Renal cortex interstitium (tissue), 11 donors: ENCODE measurements at regions not wholly inside any gene's neighbourhood (a gene's known extent, or its start where the extent isn't known, plus 50 kb on each side); places are given as distances from the start of the nearest gene placed in this dataset.

ENCODE experiments used
- DNase-seq, 11 donors: peaks; one replicate each; pipeline ENCODE4 v3.0.0-alpha.2; 2013; ENCODE audit warnings: low read depth in 9 of 11, low spot score in 4 of 11; ENCODE audit errors: extremely low read depth in 1 of 11

DNA sequence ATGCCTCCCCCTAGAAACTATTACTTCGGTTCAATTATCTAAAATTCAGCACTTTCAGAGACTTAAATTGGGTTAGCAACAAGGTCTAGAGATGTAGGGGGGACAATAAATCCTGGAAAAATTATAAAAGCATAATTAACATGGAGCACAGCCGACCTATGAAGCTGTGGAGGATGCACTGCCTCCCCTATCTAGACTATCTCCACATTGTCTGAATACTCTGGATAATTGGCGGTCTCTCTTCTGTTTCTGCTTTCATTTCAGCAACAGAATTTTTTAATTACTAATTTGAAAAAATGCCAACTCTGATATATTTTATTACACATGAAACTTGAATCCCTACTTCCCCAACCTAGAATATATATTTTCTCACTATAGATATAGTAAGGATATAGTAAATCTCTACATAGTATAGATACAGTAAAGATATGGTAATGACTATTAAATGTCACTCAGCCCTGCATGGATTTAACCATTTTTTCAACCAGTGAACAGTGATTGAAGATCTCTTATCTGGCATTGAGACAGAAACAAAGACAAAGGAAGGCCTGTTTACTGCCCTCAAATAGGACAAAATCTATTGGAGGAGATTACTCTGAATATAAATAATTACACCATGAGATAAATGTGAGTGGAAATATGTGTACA lies 157.6 kb downstream of the BLID start:
- DNase-seq: no peak

DNA sequence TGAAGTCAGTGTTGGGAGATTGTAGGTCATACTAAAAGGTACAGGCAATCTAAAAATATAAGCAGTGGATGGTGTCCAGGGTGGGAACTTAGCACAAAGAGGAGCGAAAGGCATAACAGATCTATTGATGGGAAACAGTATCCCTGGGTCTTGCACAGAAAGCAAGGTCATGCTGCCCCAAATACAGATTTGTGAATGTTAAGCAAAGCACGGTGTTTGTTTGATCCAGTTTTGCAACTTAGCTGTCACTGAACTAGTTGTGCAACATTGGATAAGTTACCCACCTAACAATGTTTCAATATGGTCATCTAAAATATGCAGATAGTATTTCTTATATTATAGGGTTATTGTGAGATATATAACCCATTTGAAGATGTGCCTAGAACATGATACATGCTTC lies 162.9 kb downstream of the BLID start:
- DNase-seq: no peak

DNA sequence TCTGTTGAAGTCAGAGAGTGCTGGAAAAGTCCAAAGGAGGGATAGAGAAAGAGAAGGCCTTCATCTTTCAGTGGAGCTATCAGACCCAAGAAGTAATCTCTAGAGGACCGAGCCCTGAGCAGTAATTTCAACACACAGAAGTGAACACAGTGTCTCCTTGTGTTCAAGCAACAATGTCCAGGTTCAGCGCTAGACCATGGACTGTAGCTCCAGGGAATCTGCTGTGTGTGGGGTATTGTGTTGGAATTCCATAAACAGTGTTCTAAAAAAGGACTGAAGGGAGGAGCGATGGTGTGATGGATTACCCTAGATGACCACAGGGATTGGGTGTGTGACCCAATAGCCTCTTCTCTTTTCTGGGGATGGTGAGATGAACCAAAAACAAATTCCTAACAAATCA lies 165.9 kb downstream of the BLID start:
- DNase-seq: no peak

DNA sequence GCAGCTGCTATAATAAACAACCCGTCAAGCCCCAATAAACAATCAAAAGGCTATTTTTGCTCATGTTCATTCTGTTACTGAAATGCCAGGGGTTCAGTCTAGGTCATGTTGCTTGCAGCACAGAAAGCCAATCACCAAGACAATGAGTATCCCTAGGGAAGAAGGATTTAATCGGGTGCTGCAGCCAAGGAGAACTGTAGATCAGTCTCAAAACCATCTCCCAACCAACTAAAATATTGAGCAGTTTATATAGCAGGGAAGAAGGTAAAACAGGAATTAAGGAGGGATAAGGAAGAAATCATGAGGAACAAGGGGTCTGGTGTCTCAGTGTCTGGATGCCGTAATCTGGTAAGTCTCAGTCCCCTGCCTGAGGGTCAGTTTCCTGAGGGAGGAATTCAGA lies 169.5 kb downstream of the BLID start:
- no peak for DNase-seq

DNA sequence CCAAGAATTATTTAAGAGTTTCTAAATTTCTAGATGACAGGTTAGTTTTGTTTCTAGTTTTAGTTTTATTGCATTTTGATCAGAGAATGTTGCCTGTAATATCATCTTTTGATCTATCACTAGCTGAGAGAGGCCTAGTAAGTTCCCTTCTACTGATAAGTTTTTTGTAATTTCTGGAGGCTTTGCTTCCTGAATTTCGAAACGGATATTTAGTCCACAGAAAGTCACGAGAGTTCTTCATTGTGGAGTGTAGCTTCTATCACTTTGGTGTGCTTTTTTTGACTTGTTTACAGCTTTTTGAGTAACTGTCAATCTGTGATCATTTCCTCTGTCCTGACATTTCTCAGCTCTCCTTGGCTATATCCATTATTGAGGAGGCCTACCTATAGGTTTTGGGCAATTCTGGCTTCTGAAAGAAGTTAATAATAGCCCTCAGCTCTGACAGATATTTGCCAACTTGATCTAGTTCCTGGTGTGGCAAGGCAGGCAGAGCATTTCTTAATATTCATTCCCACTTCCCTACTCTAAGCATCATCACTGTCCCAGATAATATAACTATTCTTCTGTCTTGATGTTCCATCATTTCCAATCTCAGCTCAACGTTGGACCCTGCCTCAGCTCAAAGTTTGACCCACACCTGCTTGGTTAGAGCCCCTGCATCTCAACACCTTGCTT lies 171.3 kb downstream of the BLID start:
- DNase-seq: no peak

DNA sequence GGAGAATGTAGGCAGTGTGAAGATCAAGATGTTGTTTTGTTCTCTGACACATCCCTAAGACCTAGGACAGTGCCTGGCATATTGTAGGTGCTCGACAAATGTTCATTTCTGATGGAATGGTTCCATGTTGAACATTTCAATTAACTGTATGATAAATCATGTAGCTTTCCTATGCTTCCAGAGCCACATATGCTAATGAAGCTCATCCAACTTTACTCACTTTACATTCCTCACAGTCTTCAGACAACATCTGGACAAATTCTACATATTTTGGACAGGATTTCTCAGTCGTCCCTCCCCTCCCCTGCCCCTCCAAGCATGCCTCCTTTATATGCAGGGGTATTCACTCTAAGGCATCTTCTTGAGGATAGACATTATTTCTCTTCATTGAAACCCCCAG lies 177.9 kb downstream of the BLID start:
- DNase-seq: no peak

DNA sequence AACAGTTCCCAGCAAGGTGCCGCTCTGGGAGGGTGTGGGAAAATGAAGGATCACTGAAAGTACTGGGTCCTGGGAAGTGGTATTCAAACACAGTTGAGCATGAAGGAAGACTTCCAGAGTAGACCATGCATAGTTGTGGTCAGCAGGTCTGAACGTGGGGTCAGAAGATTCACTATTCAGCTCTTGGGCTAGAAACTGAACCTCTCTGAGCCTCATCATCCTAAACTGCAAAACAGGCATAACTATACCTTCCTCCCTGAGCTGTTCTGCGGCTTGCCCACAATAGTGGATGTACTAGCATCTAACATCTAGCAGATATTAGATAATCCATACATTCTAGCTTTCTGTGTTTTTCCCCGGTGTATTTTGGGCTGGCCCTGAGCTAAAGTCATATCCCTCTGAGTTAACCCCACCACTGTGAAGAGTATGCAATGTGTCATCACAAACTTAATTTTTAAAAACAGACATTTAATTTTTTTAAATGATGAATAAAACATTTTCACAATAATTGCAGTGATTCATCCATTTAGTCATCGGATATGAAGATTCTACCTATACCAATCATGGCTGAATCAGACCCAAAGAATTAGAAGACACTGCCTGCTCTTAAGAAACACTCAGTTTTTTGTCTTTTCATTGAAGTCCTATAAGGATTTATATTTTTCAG lies 179.1 kb downstream of the BLID start:
- DNase-seq: no peak

DNA sequence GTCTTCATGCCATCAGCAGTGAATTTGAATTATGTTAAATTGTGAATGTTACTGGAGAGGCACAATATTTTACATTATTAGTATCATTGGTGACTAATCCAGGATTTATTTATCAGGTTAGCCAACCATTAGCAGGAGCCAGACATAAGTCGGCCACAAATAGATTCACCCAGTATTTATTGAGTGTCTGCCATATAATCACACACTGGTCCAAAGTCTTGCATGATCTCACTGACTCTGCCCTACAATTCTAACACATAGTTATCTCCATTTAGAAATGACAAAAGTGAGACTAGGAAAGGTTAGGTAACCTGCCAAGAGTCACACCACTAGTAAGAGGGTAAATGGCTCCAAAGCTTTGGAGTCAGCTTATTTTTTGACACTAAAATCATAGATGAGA lies 179.6 kb downstream of the BLID start:
- DNase-seq: no peak

DNA sequence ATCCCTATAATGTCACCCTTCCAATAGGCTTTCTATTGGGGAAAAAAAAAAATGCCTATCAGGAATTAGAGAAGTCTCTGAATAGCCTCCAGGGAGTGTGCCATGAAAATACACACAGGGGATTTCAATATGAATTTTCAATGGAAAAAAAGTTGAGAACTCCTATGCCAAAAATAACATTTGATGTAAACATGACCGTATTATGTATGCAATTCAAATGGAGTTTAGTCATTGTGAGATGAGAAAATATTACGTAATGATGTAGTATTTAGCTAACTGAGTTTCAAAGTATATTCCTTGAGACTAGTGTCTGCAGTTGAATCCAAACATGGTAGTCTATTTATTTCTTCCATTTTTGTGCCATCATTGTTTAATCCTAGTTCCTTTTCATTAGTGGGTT lies 182.3 kb downstream of the BLID start:
- DNase-seq: no peak

DNA sequence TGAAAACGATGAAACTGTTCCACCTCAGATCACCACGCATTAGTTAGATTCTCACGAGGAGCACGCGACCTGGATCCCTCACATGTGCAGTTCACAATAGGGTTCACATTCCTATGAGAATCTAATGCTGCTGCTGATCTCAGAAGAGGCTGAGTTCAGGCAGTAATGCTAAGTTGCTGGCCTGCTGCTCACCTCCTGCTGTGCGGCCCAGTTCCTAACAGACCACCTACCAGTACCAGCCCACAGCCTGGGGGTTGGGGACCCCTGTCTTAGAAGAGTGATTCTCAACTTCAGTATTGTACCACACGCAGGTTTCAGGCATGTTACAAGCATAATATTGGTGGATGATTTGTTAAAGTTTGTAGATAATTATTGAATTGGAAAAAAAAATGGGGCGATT lies 182.7 kb downstream of the BLID start:
- DNase-seq: no peak

DNA sequence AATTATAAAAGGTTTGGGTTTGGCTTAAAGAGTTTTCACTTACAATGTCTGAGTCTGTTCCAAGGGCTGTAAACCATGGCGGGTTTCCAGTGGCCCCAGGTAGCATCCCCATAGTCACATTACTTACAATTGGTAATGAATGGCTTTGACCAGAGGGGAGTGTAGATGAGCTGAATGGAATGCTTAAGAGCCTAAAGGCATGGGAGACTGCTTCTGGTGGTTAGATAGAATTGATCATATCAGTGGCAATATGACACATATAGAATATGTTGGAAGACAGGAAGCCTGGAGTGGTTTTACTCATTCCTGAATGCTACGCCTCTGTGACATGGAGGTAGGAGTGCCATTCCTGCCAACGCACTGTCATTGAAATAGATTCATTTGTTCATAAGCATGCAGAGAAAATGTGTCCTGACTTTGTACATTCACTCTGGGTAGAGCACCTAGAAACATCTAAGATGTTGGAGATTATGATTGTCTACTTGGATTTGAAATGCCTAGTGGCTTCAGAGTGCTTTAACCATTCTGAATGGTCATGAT lies 183.3 kb downstream of the BLID start:
- DNase-seq: no peak

DNA sequence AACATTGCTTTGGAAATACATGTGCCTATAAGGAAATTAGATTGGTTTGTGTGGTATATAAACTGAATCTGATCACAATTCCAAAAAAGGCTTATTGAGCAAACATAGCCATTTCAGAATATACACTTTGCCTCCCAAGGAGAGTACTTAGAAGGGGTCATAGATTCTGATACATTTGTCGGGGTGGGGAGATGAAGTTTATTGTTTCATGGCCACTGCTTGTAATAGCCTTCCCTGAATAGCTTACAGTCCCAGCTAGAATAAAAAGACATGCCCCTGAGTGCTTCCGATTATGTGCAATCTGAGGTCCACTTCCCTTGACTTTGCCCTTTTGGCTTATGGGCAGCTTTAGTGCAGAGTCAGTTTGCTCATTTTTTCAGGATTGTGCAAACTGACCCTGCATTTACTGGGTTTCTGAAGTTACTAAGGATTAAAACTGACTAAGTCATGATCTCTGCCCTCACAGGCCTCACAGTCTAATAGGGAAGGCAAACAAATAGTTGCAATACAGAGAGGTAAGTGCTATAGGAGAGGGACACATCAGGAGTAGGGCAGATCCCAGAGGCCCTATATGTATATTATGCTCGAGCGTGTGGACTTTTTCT lies 184.2 kb downstream of the BLID start:
- DNase-seq: no peak

DNA sequence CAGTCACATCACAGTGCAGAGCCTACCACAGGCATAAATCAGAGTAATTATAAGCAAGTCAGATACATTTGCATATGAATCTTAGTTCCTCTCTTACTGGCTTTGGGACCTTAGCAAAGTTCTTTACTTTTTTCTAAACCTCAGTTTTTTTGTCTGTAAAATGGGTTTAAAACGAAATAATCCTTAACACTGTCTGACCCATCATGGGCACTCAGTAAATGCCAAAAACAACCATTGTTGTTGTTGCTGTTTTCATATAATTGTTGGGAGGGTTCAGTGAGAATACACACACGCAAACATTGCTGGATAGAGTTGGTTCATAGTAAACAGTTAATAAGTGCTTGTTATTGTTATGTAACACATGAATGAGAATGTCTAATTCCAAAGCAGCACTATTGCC lies 184.9 kb downstream of the BLID start:
- no peak for DNase-seq

DNA sequence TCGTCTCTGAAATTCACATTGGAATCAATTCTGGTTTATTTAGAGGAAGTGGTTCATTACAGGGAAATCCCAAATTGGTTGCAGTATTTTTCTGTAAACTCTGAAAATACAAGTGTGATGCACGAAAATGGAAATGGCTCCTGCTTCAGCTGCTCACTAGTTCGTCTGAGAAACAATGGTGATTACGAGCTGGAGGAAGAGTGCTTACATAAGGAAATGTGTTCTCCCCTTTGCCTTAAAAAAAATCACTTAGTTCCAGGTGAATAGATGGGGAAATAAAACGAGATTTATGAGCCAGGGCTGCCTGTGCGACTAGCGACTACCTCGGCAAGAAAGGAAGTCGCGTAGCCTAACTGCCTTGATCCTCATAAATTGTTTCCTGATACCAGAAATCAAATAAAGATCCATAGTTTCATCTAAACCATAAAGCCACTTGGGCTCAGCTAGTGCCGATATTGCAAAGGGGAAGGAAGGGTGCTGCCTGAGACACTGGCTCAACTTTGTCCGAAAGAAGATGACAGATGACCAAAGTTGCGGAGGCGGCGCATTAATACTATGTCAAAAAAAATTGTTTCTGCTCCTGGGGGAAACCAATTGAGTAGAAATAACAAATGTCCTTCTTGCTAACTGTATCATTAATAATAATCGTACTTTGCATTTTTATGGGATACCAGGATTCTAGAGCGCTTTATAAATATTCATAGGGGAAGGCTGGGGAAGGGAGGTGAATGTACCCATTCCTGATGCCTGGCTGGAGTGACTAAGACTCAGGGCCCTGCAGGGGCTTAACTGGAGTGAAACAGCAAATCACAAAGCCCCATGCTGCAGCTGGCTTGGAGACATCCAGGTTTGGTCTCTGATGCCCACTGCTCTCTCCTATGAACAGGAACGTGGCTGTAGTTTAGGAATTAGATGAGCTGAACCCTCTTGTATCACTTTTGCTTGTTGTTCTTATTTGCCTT lies 185.7 kb downstream of the BLID start:
- DNase-seq: peak; percentile 56 to 87 (median 72)

DNA sequence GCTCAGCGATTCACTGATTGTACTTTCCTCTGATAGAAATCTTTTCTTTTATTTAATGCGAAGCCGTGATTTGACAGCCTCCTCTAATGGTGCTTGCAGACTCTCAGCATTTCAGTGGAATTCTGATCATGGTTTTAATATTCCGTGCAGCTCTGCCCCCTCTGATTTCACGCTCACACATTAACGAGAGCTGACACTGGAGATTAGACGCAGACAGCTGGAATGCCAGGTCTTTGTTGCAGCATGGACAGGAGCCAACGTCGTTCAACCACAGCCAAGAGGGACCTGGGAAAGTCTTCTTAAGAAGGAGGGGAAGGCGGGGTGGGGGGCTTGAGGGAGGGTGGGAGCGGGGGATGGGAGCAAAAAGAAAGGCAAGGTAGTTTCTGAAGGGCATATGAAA lies 186.4 kb downstream of the BLID start:
- DNase-seq: peak in 8 of 11 donors; percentile 36 to 69 (median 49)

DNA sequence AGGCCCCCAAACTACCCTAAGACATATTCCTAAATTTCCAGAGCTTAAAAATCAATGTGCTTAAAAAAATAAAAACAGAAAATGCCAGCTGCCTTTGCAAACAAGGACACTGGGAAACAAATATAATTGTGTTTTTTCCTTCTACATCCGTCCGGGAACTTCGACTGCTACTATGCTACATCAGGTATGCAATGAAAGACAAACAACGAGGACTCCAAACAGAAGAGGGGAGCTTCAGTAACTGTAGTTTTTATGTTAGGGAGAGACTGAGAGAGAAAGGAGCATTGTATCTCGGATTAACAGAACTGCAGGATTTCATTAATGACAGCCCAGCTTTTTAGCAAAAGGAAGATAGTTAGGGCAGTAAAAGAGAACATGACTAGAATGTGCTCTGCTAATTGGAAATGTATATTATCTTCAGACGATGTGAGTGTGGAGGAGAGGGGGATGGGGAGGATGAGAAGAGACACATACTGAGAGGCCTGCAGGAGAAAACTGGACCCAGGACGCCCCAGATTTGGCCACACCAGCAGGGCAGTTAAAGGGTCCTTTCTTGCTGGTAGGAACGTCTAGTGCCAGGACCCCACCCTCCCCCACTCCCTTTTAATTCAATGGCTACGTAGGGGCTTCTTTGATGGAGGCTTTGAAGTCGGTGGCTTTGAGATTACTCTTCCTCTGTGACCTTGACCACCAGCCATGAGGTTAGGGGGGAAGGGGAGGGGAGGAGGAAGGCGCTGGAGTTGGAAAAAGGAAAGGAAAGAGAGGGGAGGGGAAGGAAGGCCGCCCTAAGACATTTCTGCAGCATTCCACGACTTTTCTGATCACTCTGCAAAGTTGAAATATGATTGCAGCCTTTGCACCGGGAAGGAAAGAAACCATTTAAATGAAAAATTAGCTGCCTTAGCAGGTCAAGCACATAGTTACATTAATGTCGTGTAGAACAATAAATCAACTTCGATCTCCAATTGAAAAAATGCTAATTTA lies 187.1 kb downstream of the BLID start:
- DNase-seq: peak in 7 of 11 donors; percentile 26 to 50 (median 40)

DNA sequence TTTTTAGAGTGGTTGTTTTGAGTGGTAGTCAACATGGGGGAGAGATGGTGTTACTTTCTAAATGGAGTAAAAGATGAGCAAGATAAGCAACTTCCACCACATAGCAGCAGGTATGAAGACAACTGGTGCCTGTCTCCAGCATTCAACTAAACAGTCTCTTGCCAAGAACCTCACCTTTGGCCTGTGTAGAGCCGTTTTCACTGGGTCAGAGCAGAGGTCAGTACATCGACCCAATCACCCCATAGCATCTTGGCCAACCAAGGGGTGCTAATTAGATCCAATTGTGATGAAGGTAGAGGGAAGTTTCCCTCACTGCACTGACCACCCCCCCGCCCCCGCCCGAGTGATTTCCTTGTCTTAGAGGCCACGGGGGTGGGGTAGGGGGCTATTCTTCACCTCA lies 188.2 kb downstream of the BLID start:
- no peak for DNase-seq
